OCI-LY3 (cell line): ENCODE measurements at regions not wholly inside any gene's neighbourhood (a gene's known extent, or its start where the extent isn't known, plus 50 kb on each side); places are given as distances from the start of the nearest gene placed in this dataset.

Source experiments
- EZH2phosphoT487 ChIP-seq: fragments of 200-600 bp; shearing (Covaris generic); IDR thresholded peaks from 2 replicates; pipeline ENCODE4 v1.6.1; 2018; ENCODE audit warnings: antibody characterized with exemption, mixed run types, low read depth
- TF ChIP-seq, protein P1 (sequence below): fragments of 200-600, 300-600 bp; sonication (generic); IDR thresholded peaks from 2 replicates; pipeline ENCODE4 v1.5.1; 2014; ENCODE audit warnings: antibody characterized with exemption, low read length, low read depth

DNA sequence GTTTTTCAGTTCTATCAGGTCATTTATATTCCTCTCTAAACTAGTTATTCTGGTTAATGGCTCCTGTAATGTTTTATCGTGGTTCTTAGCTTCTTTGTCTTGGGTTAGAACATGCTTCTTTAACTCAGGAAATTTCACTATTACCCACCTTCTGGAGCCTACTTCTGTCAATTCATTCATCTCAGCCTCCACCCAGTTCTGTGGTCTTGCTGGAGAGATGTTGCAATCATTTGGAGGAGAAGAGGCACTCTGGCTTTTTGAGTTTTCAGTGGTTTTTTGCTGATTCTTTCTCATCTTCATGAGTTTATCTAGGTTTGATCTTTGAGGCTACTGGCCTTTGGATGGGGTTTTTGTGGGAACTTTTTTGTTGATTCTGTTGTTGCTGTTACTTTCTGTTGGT is 213.0 kb downstream of the BRINP2 start:
- TF ChIP-seq, protein P1, sequence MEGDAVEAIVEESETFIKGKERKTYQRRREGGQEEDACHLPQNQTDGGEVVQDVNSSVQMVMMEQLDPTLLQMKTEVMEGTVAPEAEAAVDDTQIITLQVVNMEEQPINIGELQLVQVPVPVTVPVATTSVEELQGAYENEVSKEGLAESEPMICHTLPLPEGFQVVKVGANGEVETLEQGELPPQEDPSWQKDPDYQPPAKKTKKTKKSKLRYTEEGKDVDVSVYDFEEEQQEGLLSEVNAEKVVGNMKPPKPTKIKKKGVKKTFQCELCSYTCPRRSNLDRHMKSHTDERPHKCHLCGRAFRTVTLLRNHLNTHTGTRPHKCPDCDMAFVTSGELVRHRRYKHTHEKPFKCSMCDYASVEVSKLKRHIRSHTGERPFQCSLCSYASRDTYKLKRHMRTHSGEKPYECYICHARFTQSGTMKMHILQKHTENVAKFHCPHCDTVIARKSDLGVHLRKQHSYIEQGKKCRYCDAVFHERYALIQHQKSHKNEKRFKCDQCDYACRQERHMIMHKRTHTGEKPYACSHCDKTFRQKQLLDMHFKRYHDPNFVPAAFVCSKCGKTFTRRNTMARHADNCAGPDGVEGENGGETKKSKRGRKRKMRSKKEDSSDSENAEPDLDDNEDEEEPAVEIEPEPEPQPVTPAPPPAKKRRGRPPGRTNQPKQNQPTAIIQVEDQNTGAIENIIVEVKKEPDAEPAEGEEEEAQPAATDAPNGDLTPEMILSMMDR: no peak
- TF ChIP-seq EZH2phosphoT487: no peak
